ENCODE measurements at regions not wholly inside any gene's neighbourhood (a gene's known extent, or its start where the extent isn't known, plus 50 kb on each side); places are given as distances from the start of the nearest gene placed in this dataset.

DNA sequence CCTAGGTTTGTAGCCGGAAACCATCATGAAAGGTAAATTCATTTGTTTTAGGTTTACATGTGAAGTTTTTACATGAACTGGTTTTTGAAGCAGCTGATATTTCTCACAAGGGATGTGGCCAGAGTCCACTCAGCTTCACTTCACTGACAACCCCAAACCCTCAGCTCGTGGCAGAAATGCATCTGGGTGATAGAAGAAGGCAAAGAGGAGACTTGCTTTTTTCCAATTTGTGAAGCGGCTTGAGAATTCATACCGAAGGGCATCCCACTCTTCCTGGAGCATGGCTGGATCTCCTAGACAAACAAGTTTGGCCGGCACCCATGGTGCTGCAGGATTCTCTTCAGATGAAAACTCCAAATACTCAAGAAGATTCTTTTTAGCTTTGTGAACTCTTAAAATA is 392.8 kb upstream of the CNR1 start:
- intact Hi-C loops (cut with micrococcal nuclease; ENCODE audit: unreplicated experiment) = no loop called here
- Histone ChIP-seq H3K27ac (no peak overlapping the region), H3K4me1 (replicated peaks; ENCODE audit: insufficient read depth) (no peaks in the 10 kb centered on the region), H3F3A (ENCODE audit: insufficient read depth, low read depth) (no peaks in the 10 kb centered on the region), H4K20me1 (ENCODE audit: insufficient read depth) (no peaks in the 10 kb centered on the region), H3K9me2 (ENCODE audit: insufficient read depth) (no peaks in the 10 kb centered on the region), H3K36me3 (ENCODE audit: low read depth) (no peaks in the 10 kb centered on the region), H3K4me2 (no peak overlapping the region), H3K79me2 (ENCODE audit: low read depth) (no peaks in the 10 kb centered on the region), H3K27me3 (ENCODE audit: insufficient read depth, low read depth) (no peaks in the 10 kb centered on the region), H2AFZ (no peak overlapping the region), H3K9me3 (ENCODE audit: insufficient read depth, low read depth) (no peaks in the 10 kb centered on the region), H3K4me3 (no peak overlapping the region)
- CTCF ChIA-PET = no interaction called here
- DNase-seq = no peak
- POLR2A ChIA-PET (ENCODE audit: unreplicated experiment) = no interaction called here
- TF ChIP-seq, protein P1, sequence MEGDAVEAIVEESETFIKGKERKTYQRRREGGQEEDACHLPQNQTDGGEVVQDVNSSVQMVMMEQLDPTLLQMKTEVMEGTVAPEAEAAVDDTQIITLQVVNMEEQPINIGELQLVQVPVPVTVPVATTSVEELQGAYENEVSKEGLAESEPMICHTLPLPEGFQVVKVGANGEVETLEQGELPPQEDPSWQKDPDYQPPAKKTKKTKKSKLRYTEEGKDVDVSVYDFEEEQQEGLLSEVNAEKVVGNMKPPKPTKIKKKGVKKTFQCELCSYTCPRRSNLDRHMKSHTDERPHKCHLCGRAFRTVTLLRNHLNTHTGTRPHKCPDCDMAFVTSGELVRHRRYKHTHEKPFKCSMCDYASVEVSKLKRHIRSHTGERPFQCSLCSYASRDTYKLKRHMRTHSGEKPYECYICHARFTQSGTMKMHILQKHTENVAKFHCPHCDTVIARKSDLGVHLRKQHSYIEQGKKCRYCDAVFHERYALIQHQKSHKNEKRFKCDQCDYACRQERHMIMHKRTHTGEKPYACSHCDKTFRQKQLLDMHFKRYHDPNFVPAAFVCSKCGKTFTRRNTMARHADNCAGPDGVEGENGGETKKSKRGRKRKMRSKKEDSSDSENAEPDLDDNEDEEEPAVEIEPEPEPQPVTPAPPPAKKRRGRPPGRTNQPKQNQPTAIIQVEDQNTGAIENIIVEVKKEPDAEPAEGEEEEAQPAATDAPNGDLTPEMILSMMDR (conservative IDR thresholded peaks at IDR 0.05) = no peak
- TF ChIP-seq EZH2 (IDR thresholded peaks at IDR 0.05; ENCODE audit: low read depth) = no peak
- no TSS peak for BruUV-seq (replicated peaks)

DNA sequence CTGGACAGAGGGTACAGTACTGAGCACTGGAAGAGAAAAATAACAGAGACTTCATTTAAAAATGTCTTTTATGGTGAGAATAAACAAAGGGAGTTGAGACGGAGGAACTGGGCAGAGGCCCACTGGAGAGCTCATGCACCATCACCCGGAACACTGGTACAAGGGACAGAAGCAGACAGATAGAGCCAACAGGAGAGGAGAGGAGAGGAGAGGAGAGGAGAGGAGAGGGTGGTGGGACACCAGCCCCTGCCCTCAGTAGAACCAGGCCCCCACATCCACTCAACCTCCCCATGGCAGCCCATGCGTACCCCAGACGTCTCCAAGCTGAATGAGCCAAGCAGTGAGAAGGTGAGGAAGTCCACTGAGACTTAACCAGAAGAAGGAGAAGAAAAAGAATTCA is 390.5 kb upstream of the CNR1 start:
- no TSS peak for BruUV-seq (replicated peaks)
- Histone ChIP-seq H4K20me1 (ENCODE audit: insufficient read depth) (no peaks in the 10 kb centered on the region), H3K27ac (no peak overlapping the region), H3K9me2 (ENCODE audit: insufficient read depth) (no peaks in the 10 kb centered on the region), H3K27me3 (ENCODE audit: insufficient read depth, low read depth) (no peaks in the 10 kb centered on the region), H3K36me3 (ENCODE audit: low read depth) (no peaks in the 10 kb centered on the region), H2AFZ (no peak overlapping the region), H3F3A (ENCODE audit: insufficient read depth, low read depth) (no peaks in the 10 kb centered on the region), H3K9me3 (ENCODE audit: insufficient read depth, low read depth) (no peaks in the 10 kb centered on the region), H3K4me3 (no peak overlapping the region), H3K79me2 (ENCODE audit: low read depth) (no peaks in the 10 kb centered on the region), H3K4me1 (replicated peaks; ENCODE audit: insufficient read depth) (no peaks in the 10 kb centered on the region), H3K4me2 (no peak overlapping the region)
- intact Hi-C loops (cut with micrococcal nuclease; ENCODE audit: unreplicated experiment) = no loop called here
- TF ChIP-seq, protein P1 (conservative IDR thresholded peaks at IDR 0.05) = no peak
- no peak for TF ChIP-seq EZH2 (IDR thresholded peaks at IDR 0.05; ENCODE audit: low read depth)
- no peak for DNase-seq
- ChIA-PET POLR2A (ENCODE audit: unreplicated experiment) (no interaction called here), CTCF (no interaction called here)

DNA sequence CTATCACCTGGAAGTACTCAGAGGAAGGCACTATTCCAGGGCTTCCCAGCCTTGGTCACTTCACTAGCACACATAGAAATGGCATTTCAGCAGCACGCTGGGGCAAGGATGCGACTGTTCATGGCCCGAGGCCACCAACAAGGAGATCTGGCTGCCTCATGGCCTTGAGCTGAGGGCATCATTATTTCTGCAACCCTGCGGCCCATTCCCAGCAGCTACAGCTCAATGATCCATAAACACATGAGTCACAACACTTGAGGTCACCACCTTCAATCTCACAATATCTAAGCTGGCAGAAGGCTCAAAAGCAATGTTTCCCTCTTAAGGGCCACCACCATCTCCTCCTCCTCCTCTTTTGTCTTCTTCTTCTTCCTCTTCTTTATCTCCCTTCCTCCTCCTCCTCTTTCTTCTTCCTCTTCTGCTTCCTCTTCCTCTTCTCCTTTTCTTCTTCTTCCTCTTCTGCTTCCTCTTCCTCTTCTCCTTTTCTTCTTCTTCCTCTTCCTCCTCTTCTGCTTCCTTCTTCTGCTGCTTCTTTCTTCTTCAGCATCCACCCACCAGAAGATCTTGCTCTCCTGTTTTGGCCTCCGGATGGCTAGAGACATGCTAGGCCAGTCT is 382.9 kb upstream of the CNR1 start:
- no peak overlapping the region for H3K27ac ChIP-seq
- TF ChIP-seq, protein P1 (conservative IDR thresholded peaks at IDR 0.05) = no peak
- TF ChIP-seq EZH2 (IDR thresholded peaks at IDR 0.05; ENCODE audit: low read depth) = no peak
- no peaks in the 10 kb centered on the region for H3F3A ChIP-seq (ENCODE audit: insufficient read depth, low read depth)
- no peaks in the 10 kb centered on the region for H4K20me1 ChIP-seq (ENCODE audit: insufficient read depth)
- intact Hi-C loops (cut with micrococcal nuclease; ENCODE audit: unreplicated experiment) = no loop called here
- no peak for DNase-seq
- H3K4me3 ChIP-seq = no peak overlapping the region
- no peak overlapping the region for H2AFZ ChIP-seq
- no peaks in the 10 kb centered on the region for H3K9me2 ChIP-seq (ENCODE audit: insufficient read depth)
- H3K79me2 ChIP-seq (ENCODE audit: low read depth) = no peaks in the 10 kb centered on the region
- no peaks in the 10 kb centered on the region for H3K9me3 ChIP-seq (ENCODE audit: insufficient read depth, low read depth)
- ChIA-PET POLR2A (ENCODE audit: unreplicated experiment) (no interaction called here), CTCF (no interaction called here)
- H3K27me3 ChIP-seq (ENCODE audit: insufficient read depth, low read depth) = peaks cover 6% of the 10 kb centered on the region; the same call in 1 of the 2 replicates
- BruUV-seq (replicated peaks) = no TSS peak
- H3K4me1 ChIP-seq (replicated peaks; ENCODE audit: insufficient read depth) = no peaks in the 10 kb centered on the region
- no peaks in the 10 kb centered on the region for H3K36me3 ChIP-seq (ENCODE audit: low read depth)
- no peak overlapping the region for H3K4me2 ChIP-seq
